Keratinocyte (primary cell): ENCODE measurements at regions not wholly inside any gene's neighbourhood (a gene's known extent, or its start where the extent isn't known, plus 50 kb on each side); places are given as distances from the start of the nearest gene placed in this dataset.

Experiments used
- DNase-seq: peaks from one replicate; pipeline ENCODE4 v3.0.0-alpha.2; 2011; ENCODE audit warnings: low read depth, missing footprints, low spot score
- FAIRE-seq: peaks from 2 replicates; lab custom pipeline; 2011; peaks lifted over from hg19 to GRCh38; lab: Jason Lieb, UNC
- H2AFZ ChIP-seq: 2 replicates; pipeline ENCODE4 v1.6.0; 2012; ENCODE audit warnings: low read length, control low read depth, inconsistent platforms; ENCODE audit not compliant: control insufficient read depth
- H3K27ac ChIP-seq: 2 replicates; pipeline ENCODE4 v1.5.1; 2011; ENCODE audit warnings: low read length; ENCODE audit not compliant: control insufficient read depth, insufficient read depth
- H3K27me3 ChIP-seq: 3 replicates; pipeline ENCODE4 v1.6.0; 2011; ENCODE audit warnings: low read length; ENCODE audit not compliant: control insufficient read depth, insufficient read depth; ENCODE audit errors: extremely low read depth
- H3K36me3 ChIP-seq, 2 experiments: 2 replicates in 1 of 2; 3 replicates in 1 of 2; pipeline ENCODE4 v1.5.1; 2011; ENCODE audit warnings: low read length in 2 of 2, mild to moderate bottlenecking in 1 of 2; ENCODE audit not compliant: control insufficient read depth in 2 of 2, insufficient read depth in 2 of 2; ENCODE audit errors: extremely low read depth in 1 of 2
- H3K4me1 ChIP-seq: 3 replicates; pipeline ENCODE4 v1.5.1; 2011; ENCODE audit warnings: low read length; ENCODE audit not compliant: control insufficient read depth, insufficient read depth; ENCODE audit errors: extremely low read depth
- H3K4me2 ChIP-seq: 3 replicates; pipeline ENCODE4 v1.6.0; 2011; ENCODE audit warnings: low read depth, low read length; ENCODE audit not compliant: control insufficient read depth, insufficient read depth; ENCODE audit errors: extremely low read depth
- H3K4me3 ChIP-seq, 3 experiments: fragments of 200-600 bp in 1 of 3; sonication (generic) in 1 of 3; 2 replicates in 2 of 3; 3 replicates in 1 of 3; pipeline ENCODE4 v1.5.1; 2011 to 2016; ENCODE audit warnings: low read length in 3 of 3, mild to moderate bottlenecking in 3 of 3, control low read depth in 2 of 3, inconsistent platforms in 1 of 3, low read depth in 1 of 3, mixed read lengths in 1 of 3, mixed run types in 1 of 3, moderate library complexity in 1 of 3; ENCODE audit not compliant: control insufficient read depth in 2 of 3, insufficient read depth in 2 of 3; ENCODE audit errors: extremely low read depth in 1 of 3
- H3K79me2 ChIP-seq: 2 replicates; pipeline ENCODE4 v1.6.0; 2012; ENCODE audit warnings: low read length; ENCODE audit not compliant: control insufficient read depth, insufficient read depth
- H3K9ac ChIP-seq: 3 replicates; pipeline ENCODE4 v1.6.0; 2011; ENCODE audit warnings: low read length; ENCODE audit not compliant: control insufficient read depth, insufficient read depth; ENCODE audit errors: extremely low read depth
- H3K9me1 ChIP-seq: 3 replicates; pipeline ENCODE4 v1.6.0; 2011; ENCODE audit warnings: low read length; ENCODE audit not compliant: control insufficient read depth, insufficient read depth; ENCODE audit errors: extremely low read depth
- H3K9me3 ChIP-seq: 2 replicates; pipeline ENCODE4 v1.5.1; 2012; ENCODE audit warnings: low read depth, low read length; ENCODE audit not compliant: control insufficient read depth
- H4K20me1 ChIP-seq: 3 replicates; pipeline ENCODE4 v1.6.0; 2011; ENCODE audit warnings: low read length; ENCODE audit not compliant: control insufficient read depth, insufficient read depth; ENCODE audit errors: extremely low read depth
- CTCF ChIP-seq, 3 experiments: IDR thresholded peaks in 1 of 3; conservative IDR thresholded peaks in 1 of 3; optimal IDR thresholded peaks in 1 of 3; 2 replicates in 2 of 3; 3 replicates in 1 of 3; pipeline versions ENCODE3 to v1.5.1; 2011; ENCODE audit warnings: low read length in 3 of 3, mild to moderate bottlenecking in 3 of 3, moderate library complexity in 2 of 3, control low read depth in 1 of 3, inconsistent platforms in 1 of 3; ENCODE audit not compliant: insufficient read depth in 2 of 3; ENCODE audit errors: extremely low read depth in 1 of 3
- EZH2 ChIP-seq: IDR thresholded peaks from one replicate; pipeline ENCODE4 v1.6.1; 2012; ENCODE audit warnings: inconsistent platforms, mild to moderate bottlenecking, low read length, moderate library complexity
- dilution Hi-C: fragments of 300-500 bp; cut with MboI; formaldehyde crosslinking; loops from one replicate; pipeline ENCODE4 v1.7.0; 2020; ENCODE audit warnings: low sequenced_read_pairs; ENCODE audit not compliant: extremely low pct_ligation_motif_present

GRCh38 chr18:76558881-76559667 lies 64.0 kb upstream of the ZNF516 start:
- peak overlapping the region; percentile 92 for H2AFZ ChIP-seq
- H3K4me2 ChIP-seq: peak overlapping the region; percentile 82
- H3K4me3 ChIP-seq: peak overlapping the region; percentile 2 to 62 (median 34)
- H3K9me1 ChIP-seq: no peaks in the 10 kb centered on the region
- no peaks in the 10 kb centered on the region for H3K36me3 ChIP-seq
- peaks cover 12% of the 10 kb centered on the region for H3K4me1 ChIP-seq
- H3K9ac ChIP-seq: no peak overlapping the region
- H3K9me3 ChIP-seq: peaks cover 15% of the 10 kb centered on the region
- dilution Hi-C loops: no loop called here
- peak; percentile 88 for FAIRE-seq
- H3K27me3 ChIP-seq: no peaks in the 10 kb centered on the region
- H4K20me1 ChIP-seq: no peaks in the 10 kb centered on the region
- no peak for TF ChIP-seq EZH2
- no peak for TF ChIP-seq CTCF (optimal IDR thresholded peaks at IDR 0.05 in 1 of 3, IDR thresholded peaks at IDR 0.05 in 1 of 3, conservative IDR thresholded peaks at IDR 0.05 in 1 of 3; ENCODE audit: extremely low read depth in 1 of 3, insufficient read depth in 2 of 3, low read length in 3 of 3)
- no peaks in the 10 kb centered on the region for H3K79me2 ChIP-seq
- no peak for DNase-seq
- peak overlapping the region; percentile 61 for H3K27ac ChIP-seq

- DNase-seq: no peak
- no peaks in the 10 kb centered on the region for H3K27me3 ChIP-seq
- no peak overlapping the region for H2AFZ ChIP-seq
- no peaks in the 10 kb centered on the region for H3K9me1 ChIP-seq
- H3K4me3 ChIP-seq: no peak overlapping the region
- no peak for TF ChIP-seq EZH2
- TF ChIP-seq CTCF (optimal IDR thresholded peaks at IDR 0.05 in 1 of 3, IDR thresholded peaks at IDR 0.05 in 1 of 3, conservative IDR thresholded peaks at IDR 0.05 in 1 of 3; ENCODE audit: extremely low read depth in 1 of 3, insufficient read depth in 2 of 3, low read length in 3 of 3): no peak
- no peaks in the 10 kb centered on the region for H4K20me1 ChIP-seq
- no peak for FAIRE-seq
- H3K27ac ChIP-seq: no peak overlapping the region
- no peaks in the 10 kb centered on the region for H3K79me2 ChIP-seq
- H3K4me1 ChIP-seq: peaks cover 12% of the 10 kb centered on the region
- H3K4me2 ChIP-seq: no peak overlapping the region
- peaks cover 3% of the 10 kb centered on the region for H3K9me3 ChIP-seq
- no peak overlapping the region for H3K9ac ChIP-seq
- no peaks in the 10 kb centered on the region for H3K36me3 ChIP-seq
- dilution Hi-C loops: no loop called here
These were observed 62.1 kb upstream of the ZNF516 start for GRCh38 chr18:76557026-76557575.
